Mammary epithelial cell (primary cell): ENCODE measurements at regions not wholly inside any gene's neighbourhood (a gene's known extent, or its start where the extent isn't known, plus 50 kb on each side); places are given as distances from the start of the nearest gene placed in this dataset.

ENCODE experiments used
- CTCF ChIP-seq, 2 donors: IDR thresholded peaks in 1 of 2; conservative IDR thresholded peaks in 1 of 2; 2 replicates each; pipeline ENCODE4 v1.5.1; 2011 to 2012; ENCODE audit warnings: inconsistent platforms in 2 of 2, low read length in 2 of 2, mild to moderate bottlenecking in 2 of 2, control low read depth in 1 of 2, low read depth in 1 of 2; ENCODE audit not compliant: insufficient read depth in 1 of 2; ENCODE audit errors: extremely low read depth in 1 of 2
- EZH2 ChIP-seq: IDR thresholded peaks from 2 replicates; pipeline ENCODE4 v1.6.1; 2012; ENCODE audit warnings: low read length, inconsistent platforms, borderline replicate concordance

DNA sequence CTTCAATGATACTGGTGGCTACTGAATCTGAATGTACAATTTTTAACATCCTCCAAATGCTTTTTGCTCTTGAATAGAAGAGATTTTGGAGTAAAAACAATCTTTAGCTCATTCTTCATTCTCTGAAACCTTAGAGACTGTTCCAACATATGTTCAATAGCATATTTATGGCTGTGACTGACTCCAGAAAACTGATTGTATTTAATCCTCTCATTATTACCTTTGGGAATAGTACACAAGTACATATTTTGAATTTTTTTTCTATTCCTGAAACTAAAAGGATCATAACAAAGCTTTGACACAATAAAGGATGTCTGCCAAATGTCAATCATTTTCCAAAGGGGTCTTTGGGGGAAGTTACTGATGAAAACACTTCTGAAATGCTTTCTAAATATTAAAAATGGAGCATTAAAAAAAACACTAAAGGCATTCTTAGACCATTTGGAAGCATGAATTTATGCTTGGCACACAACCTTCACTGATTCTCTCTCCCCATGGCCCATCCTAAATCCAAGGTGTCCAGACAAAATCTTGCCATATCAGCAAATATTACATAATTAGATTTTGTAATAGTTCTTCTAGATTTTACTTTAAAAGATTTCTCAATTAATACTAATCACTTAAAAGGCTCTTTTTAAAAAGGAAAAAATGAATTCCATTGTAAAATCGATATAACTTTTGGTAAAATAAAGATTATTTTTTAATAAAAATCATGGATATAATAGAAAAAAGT is 936.8 kb downstream of the EPHA3 start:
- no peak for TF ChIP-seq EZH2
- no peak for TF ChIP-seq CTCF (conservative IDR thresholded peaks at IDR 0.05 in 1 of 2, IDR thresholded peaks at IDR 0.05 in 1 of 2; ENCODE audit: extremely low read depth in 1 of 2, insufficient read depth in 1 of 2, low read depth in 1 of 2, low read length in 2 of 2)
